A549 (cell line): ENCODE measurements at regions not wholly inside any gene's neighbourhood (a gene's known extent, or its start where the extent isn't known, plus 50 kb on each side); places are given as distances from the start of the nearest gene placed in this dataset.

ENCODE experiments used
- CBX8 ChIP-seq: fragments of 200-600 bp; sonication (generic); IDR thresholded peaks from 2 replicates; pipeline ENCODE4 v1.6.1; 2016
- CEBPB ChIP-seq, 2 experiments: fragments of >200 bp in 1 of 2; sonication (Bioruptor Twin) in 1 of 2; formaldehyde crosslinking in 1 of 2; IDR thresholded peaks; 2 replicates each; pipeline ENCODE4 v1.6.1; 2012 to 2016
- CHD2 ChIP-seq: fragments of 150-350 bp; IDR thresholded peaks from 2 replicates; pipeline ENCODE4 v1.6.1; 2014; ENCODE audit warnings: low read length; ENCODE audit not compliant: partially characterized antibody
- EP300 ChIP-seq, 2 experiments: fragments of >200 bp; sonication (Bioruptor Twin); formaldehyde crosslinking; IDR thresholded peaks; 2 replicates in 1 of 2; 3 replicates in 1 of 2; pipeline ENCODE4 v1.6.1; 2016 to 2017
- FOSL2 ChIP-seq, 2 experiments: fragments of 450-650 bp in 1 of 2; fragments of >200 bp in 1 of 2; sonication (Bioruptor Twin) in 1 of 2; formaldehyde crosslinking; IDR thresholded peaks; 2 replicates each; pipeline versions ENCODE4 v1.5.0 to v1.6.1; 2016 to 2020; ENCODE audit warnings: mild to moderate bottlenecking in 1 of 2, moderate library complexity in 1 of 2
- HOXA7 ChIP-seq: fragments of 250-450 bp; sonication (Bioruptor Pico); IDR thresholded peaks from 2 replicates; pipeline ENCODE4 v1.5.0; 2020; ENCODE audit warnings: mild to moderate bottlenecking, moderate library complexity
- MAZ ChIP-seq: fragments of 150-350 bp; IDR thresholded peaks from 2 replicates; pipeline ENCODE4 v1.6.1; 2014; ENCODE audit warnings: antibody characterized with exemption, low read depth, low read length, borderline replicate concordance
- RCOR1 ChIP-seq: fragments of 150-350 bp; IDR thresholded peaks from 2 replicates; pipeline ENCODE4 v1.6.1; 2014; ENCODE audit warnings: antibody characterized with exemption, low read length, low read depth
- TF ChIP-seq, protein P1 (sequence below): fragments of >200 bp; sonication (Bioruptor Twin); formaldehyde crosslinking; IDR thresholded peaks from 3 replicates; pipeline ENCODE4 v1.5.1; 2016

GRCh38 chr14:49160983-49161382, 425.2 kb downstream of the RPS29 start:
- no peak for TF ChIP-seq FOSL2 (IDR thresholded peaks at IDR 0.05)
- no peak for TF ChIP-seq FOSL2 (CRISPR knock-in tag; IDR thresholded peaks at IDR 0.05)
- TF ChIP-seq CEBPB (IDR thresholded peaks at IDR 0.05), result no peak
- TF ChIP-seq, protein P1, sequence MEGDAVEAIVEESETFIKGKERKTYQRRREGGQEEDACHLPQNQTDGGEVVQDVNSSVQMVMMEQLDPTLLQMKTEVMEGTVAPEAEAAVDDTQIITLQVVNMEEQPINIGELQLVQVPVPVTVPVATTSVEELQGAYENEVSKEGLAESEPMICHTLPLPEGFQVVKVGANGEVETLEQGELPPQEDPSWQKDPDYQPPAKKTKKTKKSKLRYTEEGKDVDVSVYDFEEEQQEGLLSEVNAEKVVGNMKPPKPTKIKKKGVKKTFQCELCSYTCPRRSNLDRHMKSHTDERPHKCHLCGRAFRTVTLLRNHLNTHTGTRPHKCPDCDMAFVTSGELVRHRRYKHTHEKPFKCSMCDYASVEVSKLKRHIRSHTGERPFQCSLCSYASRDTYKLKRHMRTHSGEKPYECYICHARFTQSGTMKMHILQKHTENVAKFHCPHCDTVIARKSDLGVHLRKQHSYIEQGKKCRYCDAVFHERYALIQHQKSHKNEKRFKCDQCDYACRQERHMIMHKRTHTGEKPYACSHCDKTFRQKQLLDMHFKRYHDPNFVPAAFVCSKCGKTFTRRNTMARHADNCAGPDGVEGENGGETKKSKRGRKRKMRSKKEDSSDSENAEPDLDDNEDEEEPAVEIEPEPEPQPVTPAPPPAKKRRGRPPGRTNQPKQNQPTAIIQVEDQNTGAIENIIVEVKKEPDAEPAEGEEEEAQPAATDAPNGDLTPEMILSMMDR, result no peak
- no peak for TF ChIP-seq CBX8
- TF ChIP-seq MAZ, result no peak
- no peak for TF ChIP-seq HOXA7
- TF ChIP-seq CHD2, result no peak
- no peak for TF ChIP-seq RCOR1
- TF ChIP-seq EP300 (IDR thresholded peaks at IDR 0.05), result no peak
